PC-9 (cell line): ENCODE measurements at regions not wholly inside any gene's neighbourhood (a gene's known extent, or its start where the extent isn't known, plus 50 kb on each side); places are given as distances from the start of the nearest gene placed in this dataset.

ENCODE experiments used
- EZH2 ChIP-seq: fragments of 200-600 bp; sonication (generic); IDR thresholded peaks from 2 replicates; pipeline ENCODE4 v1.8.0; 2017; ENCODE audit warnings: antibody characterized with exemption, low read depth
- TF ChIP-seq, protein P1 (sequence below): fragments of 200-600 bp; sonication (generic); conservative IDR thresholded peaks from 2 replicates; pipeline ENCODE4 v1.6.1; 2017; ENCODE audit warnings: mixed run types, antibody characterized with exemption, mild to moderate bottlenecking, moderate library complexity

DNA sequence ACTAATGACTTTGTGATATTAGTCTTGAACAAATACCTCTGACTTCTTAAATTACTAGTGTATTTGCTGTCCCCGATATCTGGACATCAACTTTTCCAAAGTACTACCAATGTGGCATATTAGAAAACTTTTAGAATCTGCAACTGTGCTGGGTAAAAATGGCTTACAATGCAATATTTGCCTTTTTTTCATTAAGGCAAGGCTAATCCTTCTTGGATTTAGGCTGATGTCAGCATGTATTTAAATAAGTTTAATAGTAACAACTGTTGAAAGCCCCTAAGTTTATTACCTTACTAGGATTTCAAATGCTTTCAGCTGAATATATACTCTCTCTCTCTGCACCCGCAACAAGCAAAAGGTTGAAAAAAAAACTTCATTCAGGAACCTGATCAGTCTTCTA, 1232.3 kb downstream of the REEP3 start:
- TF ChIP-seq, protein P1, sequence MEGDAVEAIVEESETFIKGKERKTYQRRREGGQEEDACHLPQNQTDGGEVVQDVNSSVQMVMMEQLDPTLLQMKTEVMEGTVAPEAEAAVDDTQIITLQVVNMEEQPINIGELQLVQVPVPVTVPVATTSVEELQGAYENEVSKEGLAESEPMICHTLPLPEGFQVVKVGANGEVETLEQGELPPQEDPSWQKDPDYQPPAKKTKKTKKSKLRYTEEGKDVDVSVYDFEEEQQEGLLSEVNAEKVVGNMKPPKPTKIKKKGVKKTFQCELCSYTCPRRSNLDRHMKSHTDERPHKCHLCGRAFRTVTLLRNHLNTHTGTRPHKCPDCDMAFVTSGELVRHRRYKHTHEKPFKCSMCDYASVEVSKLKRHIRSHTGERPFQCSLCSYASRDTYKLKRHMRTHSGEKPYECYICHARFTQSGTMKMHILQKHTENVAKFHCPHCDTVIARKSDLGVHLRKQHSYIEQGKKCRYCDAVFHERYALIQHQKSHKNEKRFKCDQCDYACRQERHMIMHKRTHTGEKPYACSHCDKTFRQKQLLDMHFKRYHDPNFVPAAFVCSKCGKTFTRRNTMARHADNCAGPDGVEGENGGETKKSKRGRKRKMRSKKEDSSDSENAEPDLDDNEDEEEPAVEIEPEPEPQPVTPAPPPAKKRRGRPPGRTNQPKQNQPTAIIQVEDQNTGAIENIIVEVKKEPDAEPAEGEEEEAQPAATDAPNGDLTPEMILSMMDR: no peak
- no peak for TF ChIP-seq EZH2
